ENCODE measurements at regions not wholly inside any gene's neighbourhood (a gene's known extent, or its start where the extent isn't known, plus 50 kb on each side); places are given as distances from the start of the nearest gene placed in this dataset.

- no peak overlapping the region for H3K4me3 ChIP-seq
- intact Hi-C loops (cut with DNase I): no loop called here
- ATAC-seq: no peak
- no peak overlapping the region for H3K27ac ChIP-seq
- 94 to 97% (median 95%) methylated on average over 9 of the region's 9 CpGs for WGBS, 4 donors
- H3K27me3 ChIP-seq: peaks cover 6 to 42% (median 23%) of the 10 kb centered on the region in 9 donors
- peaks cover 5 to 17% (median 15%) of the 10 kb centered on the region in 12 donors for H3K4me1 ChIP-seq
- no peaks in the 10 kb centered on the region for H3K36me3 ChIP-seq
- no peak for TF ChIP-seq POLR2A (IDR thresholded peaks at IDR 0.05)
- TF ChIP-seq CTCF (IDR thresholded peaks at IDR 0.05): no peak
- no peaks in the 10 kb centered on the region for H3K9me3 ChIP-seq
- no peak for DNase-seq
Observed at GRCh38 chr2:120444691-120445240, 98.8 kb downstream of the INHBB start.

- no peak for ATAC-seq
- 83 to 90% (median 87%) methylated on average over 7 of the region's 7 CpGs for WGBS, 4 donors
- Histone ChIP-seq H3K4me3 (no peak overlapping the region), H3K27me3 (peaks cover 6 to 35% (median 23%) of the 10 kb centered on the region in 9 donors), H3K27ac (no peak overlapping the region), H3K4me1 (peaks cover 5 to 17% (median 15%) of the 10 kb centered on the region in 12 donors), H3K36me3 (no peaks in the 10 kb centered on the region), H3K9me3 (no peaks in the 10 kb centered on the region)
- no peak for TF ChIP-seq CTCF (IDR thresholded peaks at IDR 0.05)
- intact Hi-C loops (cut with DNase I): no loop called here
- no peak for DNase-seq
Observed at GRCh38 chr2:120445449-120446143, 99.7 kb downstream of the INHBB start.

- H3K4me1 ChIP-seq: peaks cover 5 to 17% (median 15%) of the 10 kb centered on the region in 12 donors
- intact Hi-C loops (cut with DNase I): no loop called here
- no peak for TF ChIP-seq POLR2A (IDR thresholded peaks at IDR 0.05)
- no peak for TF ChIP-seq CTCF (IDR thresholded peaks at IDR 0.05)
- WGBS, 4 donors: 91 to 93% (median 92%) methylated on average over 13 to 14 of the region's 14 CpGs
- no peak overlapping the region for H3K27ac ChIP-seq
- no peaks in the 10 kb centered on the region for H3K36me3 ChIP-seq
- H3K9me3 ChIP-seq: no peaks in the 10 kb centered on the region
- peaks cover 6 to 27% (median 20%) of the 10 kb centered on the region in 9 donors for H3K27me3 ChIP-seq
- ATAC-seq (no peak), DNase-seq (no peak)
- no peak overlapping the region for H3K4me3 ChIP-seq
Observed at GRCh38 chr2:120446236-120447126, 100.5 kb downstream of the INHBB start.

Measured in heart left ventricle (tissue), 16 donors.